Prostate gland (tissue), 2 donors: ENCODE measurements at regions not wholly inside any gene's neighbourhood (a gene's known extent, or its start where the extent isn't known, plus 50 kb on each side); places are given as distances from the start of the nearest gene placed in this dataset.

Source experiments
- CTCF ChIP-seq, 4 experiments: fragments of 200-600 bp in 2 of 4; fragments of 450-650 bp in 2 of 4; sonication (generic) in 2 of 4; IDR thresholded peaks; 1 replicate in 3 of 4; 2 replicates in 1 of 4; pipeline ENCODE4 v1.5.1; 2016 to 2019; ENCODE audit warnings: antibody characterized with exemption in 4 of 4, mild to moderate bottlenecking in 2 of 4, moderate library complexity in 2 of 4
- POLR2A ChIP-seq: fragments of 450-650 bp; IDR thresholded peaks from one replicate; pipeline ENCODE4 v1.6.1; 2016; ENCODE audit warnings: antibody characterized with exemption, mild to moderate bottlenecking
- POLR2AphosphoS5 ChIP-seq: sonication (generic); formaldehyde crosslinking; IDR thresholded peaks from one replicate; pipeline ENCODE4 v1.6.1; 2017; ENCODE audit warnings: antibody characterized with exemption

GRCh38 chr4:3660928-3661515, 105.2 kb upstream of the ADRA2C start:
- no peak for TF ChIP-seq CTCF (IDR thresholded peaks at IDR 0.05)
- TF ChIP-seq POLR2A = no peak
- no peak for TF ChIP-seq POLR2AphosphoS5
